Body of pancreas (tissue), 4 donors: ENCODE measurements at regions not wholly inside any gene's neighbourhood (a gene's known extent, or its start where the extent isn't known, plus 50 kb on each side); places are given as distances from the start of the nearest gene placed in this dataset.

Experiments used
- POLR2A ChIP-seq, 3 donors: fragments of 450-650 bp; IDR thresholded peaks; one replicate each; pipeline ENCODE4 v1.6.1; 2016; ENCODE audit warnings: antibody characterized with exemption in 3 of 3, mild to moderate bottlenecking in 2 of 3
- TF ChIP-seq, protein P1 (sequence below), 7 experiments: fragments of 450-650 bp in 4 of 7; fragments of 200-600 bp in 3 of 7; sonication (generic) in 3 of 7; IDR thresholded peaks; one replicate each; pipeline ENCODE4 v1.5.1; 2016 to 2019; ENCODE audit warnings: antibody characterized with exemption in 7 of 7

DNA sequence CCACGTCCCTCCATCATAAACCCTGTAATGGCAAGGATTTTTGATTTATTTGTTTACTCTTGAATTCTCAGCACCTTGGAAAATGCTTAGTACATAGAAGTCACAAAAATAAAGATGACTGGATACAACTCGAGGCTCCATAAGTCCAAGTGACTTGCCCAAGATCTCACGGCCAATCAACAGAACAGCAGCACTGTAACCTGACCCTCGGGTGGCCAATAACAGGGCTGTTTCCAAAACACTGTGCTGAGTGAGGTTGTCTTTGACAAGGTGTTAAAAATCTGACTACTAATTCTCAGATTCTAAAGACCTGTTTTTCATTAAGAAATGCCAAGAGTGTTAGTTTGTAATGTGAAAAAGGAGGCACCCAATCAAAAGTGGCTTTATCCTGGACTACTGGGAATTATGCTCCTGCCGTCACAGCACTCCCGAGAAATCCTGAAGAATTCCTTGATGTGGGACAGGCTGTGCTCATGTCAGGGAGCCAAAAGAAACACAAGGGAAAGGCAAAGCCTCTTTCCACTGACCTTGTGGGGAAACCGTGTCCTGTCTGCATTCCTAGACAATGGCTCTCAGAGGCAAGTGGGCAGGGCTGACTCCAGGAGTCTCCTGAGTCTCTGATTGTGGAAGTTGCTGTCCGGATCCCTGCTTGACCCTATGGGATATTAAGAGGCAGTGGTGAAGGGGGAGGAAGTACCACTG, 204.7 kb upstream of the PELI2 start:
- TF ChIP-seq, protein P1, sequence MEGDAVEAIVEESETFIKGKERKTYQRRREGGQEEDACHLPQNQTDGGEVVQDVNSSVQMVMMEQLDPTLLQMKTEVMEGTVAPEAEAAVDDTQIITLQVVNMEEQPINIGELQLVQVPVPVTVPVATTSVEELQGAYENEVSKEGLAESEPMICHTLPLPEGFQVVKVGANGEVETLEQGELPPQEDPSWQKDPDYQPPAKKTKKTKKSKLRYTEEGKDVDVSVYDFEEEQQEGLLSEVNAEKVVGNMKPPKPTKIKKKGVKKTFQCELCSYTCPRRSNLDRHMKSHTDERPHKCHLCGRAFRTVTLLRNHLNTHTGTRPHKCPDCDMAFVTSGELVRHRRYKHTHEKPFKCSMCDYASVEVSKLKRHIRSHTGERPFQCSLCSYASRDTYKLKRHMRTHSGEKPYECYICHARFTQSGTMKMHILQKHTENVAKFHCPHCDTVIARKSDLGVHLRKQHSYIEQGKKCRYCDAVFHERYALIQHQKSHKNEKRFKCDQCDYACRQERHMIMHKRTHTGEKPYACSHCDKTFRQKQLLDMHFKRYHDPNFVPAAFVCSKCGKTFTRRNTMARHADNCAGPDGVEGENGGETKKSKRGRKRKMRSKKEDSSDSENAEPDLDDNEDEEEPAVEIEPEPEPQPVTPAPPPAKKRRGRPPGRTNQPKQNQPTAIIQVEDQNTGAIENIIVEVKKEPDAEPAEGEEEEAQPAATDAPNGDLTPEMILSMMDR (IDR thresholded peaks at IDR 0.05), result peak in 1 of 7 experiments; percentile 6
- no peak for TF ChIP-seq POLR2A (IDR thresholded peaks at IDR 0.05)
